ENCODE measurements at regions not wholly inside any gene's neighbourhood (a gene's known extent, or its start where the extent isn't known, plus 50 kb on each side); places are given as distances from the start of the nearest gene placed in this dataset.

- TF ChIP-seq GATA2 (IDR thresholded peaks at IDR 0.05; ENCODE audit: low read depth, low read length) (no peak), GATA3 (IDR thresholded peaks at IDR 0.05; ENCODE audit: low read depth, low read length) (no peak)
These were observed 468.9 kb upstream of the HNRNPA3 start for GRCh38 chr2:176743671-176744070.

All from SH-SY5Y (cell line).